Gastrocnemius medialis (tissue), 4 donors: ENCODE measurements at regions not wholly inside any gene's neighbourhood (a gene's known extent, or its start where the extent isn't known, plus 50 kb on each side); places are given as distances from the start of the nearest gene placed in this dataset.
"Not testable (repeated sequence)": the region's sequence is repeated elsewhere in the genome, so short reads cannot be mapped to it uniquely, and the experiment has no call there.

ENCODE experiments used
- ATAC-seq, 2 donors: fragments of 150-250 bp; one replicate each; pipeline ENCODE4 v1.9.1; 2016
- DNase-seq, 2 donors: peaks; one replicate each; pipeline ENCODE4 v3.0.0-alpha.2; 2019
- H3K27ac ChIP-seq, 4 donors: fragments of 200-600 bp; sonication (generic); 1 replicate in 1 of 4; 2 replicates in 3 of 4; pipeline ENCODE4 v1.5.1; 2016 to 2018; ENCODE audit warnings: mild to moderate bottlenecking in 2 of 4, moderate library complexity in 1 of 4
- H3K27me3 ChIP-seq, 3 donors: fragments of 200-600 bp; sonication (generic) in 2 of 3; 1 replicate in 1 of 3; 2 replicates in 2 of 3; pipeline versions ENCODE4 v1.5.1 to v1.6.0; 2016 to 2019; ENCODE audit warnings: mild to moderate bottlenecking in 1 of 3, moderate library complexity in 1 of 3
- H3K36me3 ChIP-seq, 2 donors: fragments of 200-600 bp; sonication (generic) in 1 of 2; one replicate each; pipeline ENCODE4 v1.5.1; 2017 to 2018
- H3K4me1 ChIP-seq, 2 donors: fragments of 200-600 bp; sonication (generic) in 1 of 2; one replicate each; pipeline ENCODE4 v1.5.1; 2016 to 2017; ENCODE audit warnings: mild to moderate bottlenecking in 2 of 2
- H3K4me3 ChIP-seq, 4 donors: fragments of 200-600 bp; sonication (generic) in 3 of 4; 1 replicate in 1 of 4; 2 replicates in 3 of 4; pipeline ENCODE4 v1.5.1; 2016 to 2019; ENCODE audit warnings: mild to moderate bottlenecking in 2 of 4
- H3K9me3 ChIP-seq, 3 donors: fragments of 200-600 bp; sonication (generic) in 2 of 3; 1 replicate in 1 of 3; 2 replicates in 2 of 3; pipeline ENCODE4 v1.5.1; 2016 to 2019
- POLR2A ChIP-seq, 2 donors: fragments of 450-650 bp; IDR thresholded peaks; one replicate each; pipeline ENCODE4 v1.6.1; 2017; ENCODE audit warnings: antibody characterized with exemption in 2 of 2, mild to moderate bottlenecking in 2 of 2, moderate library complexity in 2 of 2
- in situ Hi-C, 4 donors: fragments of 200-750 bp; cut with MboI; loops; one replicate each; pipeline versions ENCODE4 v1.15.0 to v1.8.0; 2017; ENCODE audit warnings: low sequenced_read_pairs in 4 of 4
- intact Hi-C: fragments of 100-400 bp; cut with DNase I; formaldehyde crosslinking; loops from one replicate; pipeline ENCODE4 v1.15.1; 2023; ENCODE audit warnings: low total_unique reads
- TF ChIP-seq, protein P1 (sequence below), 5 experiments: fragments of 450-650 bp in 3 of 5; fragments of 200-600 bp in 2 of 5; sonication (generic) in 2 of 5; IDR thresholded peaks in 4 of 5; conservative IDR thresholded peaks in 1 of 5; 1 replicate in 4 of 5; 2 replicates in 1 of 5; pipeline ENCODE4 v1.5.1; 2016 to 2019; ENCODE audit warnings: antibody characterized with exemption in 5 of 5, mild to moderate bottlenecking in 3 of 5, moderate library complexity in 3 of 5

DNA sequence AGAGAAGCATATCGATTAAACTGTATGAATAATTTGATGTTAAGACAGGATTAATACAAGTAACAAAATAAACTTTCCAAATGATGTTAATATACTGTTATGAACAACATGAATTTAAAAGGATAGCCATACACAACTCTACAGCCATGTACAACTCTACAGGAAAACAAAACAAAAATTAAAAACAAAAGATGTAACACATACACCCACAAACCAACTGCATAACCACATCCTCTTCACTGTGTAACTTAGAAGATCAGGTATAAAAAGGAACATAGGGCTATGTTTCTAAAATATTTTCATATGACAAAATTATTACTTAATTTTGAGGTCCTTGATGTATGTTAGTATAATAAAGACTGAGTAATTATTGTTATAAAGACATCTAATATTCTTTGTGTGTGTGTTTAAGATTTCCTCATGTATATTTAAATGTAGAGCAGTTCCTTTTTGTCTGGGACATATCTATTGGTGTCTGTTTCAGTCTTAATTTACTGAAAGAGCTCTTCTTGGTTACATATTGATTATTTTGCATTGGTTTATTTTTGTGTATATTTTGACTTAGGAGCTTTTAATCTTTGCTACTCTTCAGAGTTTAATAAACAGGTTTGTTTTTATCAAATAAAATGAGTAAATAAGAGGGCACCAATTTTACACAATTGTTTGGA, 966.8 kb upstream of the CTNND2 start:
- intact Hi-C loops, result no loop called here
- DNase-seq (no peak), ATAC-seq (no peak)
- Histone ChIP-seq H3K4me3 (no peak overlapping the region), H3K36me3 (no peaks in the 10 kb centered on the region), H3K27ac (no peak overlapping the region), H3K27me3 (no peaks in the 10 kb centered on the region), H3K9me3 (no peaks in the 10 kb centered on the region), H3K4me1 (no peaks in the 10 kb centered on the region)
- TF ChIP-seq, protein P1, sequence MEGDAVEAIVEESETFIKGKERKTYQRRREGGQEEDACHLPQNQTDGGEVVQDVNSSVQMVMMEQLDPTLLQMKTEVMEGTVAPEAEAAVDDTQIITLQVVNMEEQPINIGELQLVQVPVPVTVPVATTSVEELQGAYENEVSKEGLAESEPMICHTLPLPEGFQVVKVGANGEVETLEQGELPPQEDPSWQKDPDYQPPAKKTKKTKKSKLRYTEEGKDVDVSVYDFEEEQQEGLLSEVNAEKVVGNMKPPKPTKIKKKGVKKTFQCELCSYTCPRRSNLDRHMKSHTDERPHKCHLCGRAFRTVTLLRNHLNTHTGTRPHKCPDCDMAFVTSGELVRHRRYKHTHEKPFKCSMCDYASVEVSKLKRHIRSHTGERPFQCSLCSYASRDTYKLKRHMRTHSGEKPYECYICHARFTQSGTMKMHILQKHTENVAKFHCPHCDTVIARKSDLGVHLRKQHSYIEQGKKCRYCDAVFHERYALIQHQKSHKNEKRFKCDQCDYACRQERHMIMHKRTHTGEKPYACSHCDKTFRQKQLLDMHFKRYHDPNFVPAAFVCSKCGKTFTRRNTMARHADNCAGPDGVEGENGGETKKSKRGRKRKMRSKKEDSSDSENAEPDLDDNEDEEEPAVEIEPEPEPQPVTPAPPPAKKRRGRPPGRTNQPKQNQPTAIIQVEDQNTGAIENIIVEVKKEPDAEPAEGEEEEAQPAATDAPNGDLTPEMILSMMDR (IDR thresholded peaks at IDR 0.05 in 4 of 5, conservative IDR thresholded peaks at IDR 0.05 in 1 of 5), result no peak
- no peak for TF ChIP-seq POLR2A (IDR thresholded peaks at IDR 0.05)
- in situ Hi-C loops, result no loop called here

DNA sequence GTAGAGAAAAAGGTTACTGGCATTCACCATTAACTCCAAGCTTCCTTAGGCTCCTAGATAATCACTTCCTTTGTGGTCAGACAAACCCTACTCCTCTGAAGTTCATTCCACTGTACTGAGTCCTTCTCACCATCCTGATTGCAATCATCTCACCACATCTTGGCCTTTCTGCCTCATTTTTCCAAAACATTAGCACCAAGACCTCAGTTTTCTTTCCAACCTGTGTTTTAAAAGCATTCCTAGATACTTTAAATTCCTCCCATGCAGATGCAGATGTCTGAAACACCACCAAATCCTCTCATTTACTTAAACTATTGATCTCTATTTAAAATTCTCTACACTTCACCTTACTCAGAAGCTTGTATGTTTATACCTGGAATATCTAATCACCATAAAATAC, 961.3 kb upstream of the CTNND2 start:
- intact Hi-C loops, result no loop called here
- H3K36me3 ChIP-seq, result no peaks in the 10 kb centered on the region
- no peaks in the 10 kb centered on the region for H3K9me3 ChIP-seq
- TF ChIP-seq, protein P1 (IDR thresholded peaks at IDR 0.05 in 4 of 5, conservative IDR thresholded peaks at IDR 0.05 in 1 of 5), result no peak
- TF ChIP-seq POLR2A (IDR thresholded peaks at IDR 0.05), result no peak
- H3K27ac ChIP-seq, result no peak overlapping the region
- no peak for DNase-seq
- in situ Hi-C loops, result no loop called here
- H3K4me1 ChIP-seq, result no peaks in the 10 kb centered on the region
- no peak for ATAC-seq
- H3K4me3 ChIP-seq, result no peak overlapping the region
- no peaks in the 10 kb centered on the region for H3K27me3 ChIP-seq

DNA sequence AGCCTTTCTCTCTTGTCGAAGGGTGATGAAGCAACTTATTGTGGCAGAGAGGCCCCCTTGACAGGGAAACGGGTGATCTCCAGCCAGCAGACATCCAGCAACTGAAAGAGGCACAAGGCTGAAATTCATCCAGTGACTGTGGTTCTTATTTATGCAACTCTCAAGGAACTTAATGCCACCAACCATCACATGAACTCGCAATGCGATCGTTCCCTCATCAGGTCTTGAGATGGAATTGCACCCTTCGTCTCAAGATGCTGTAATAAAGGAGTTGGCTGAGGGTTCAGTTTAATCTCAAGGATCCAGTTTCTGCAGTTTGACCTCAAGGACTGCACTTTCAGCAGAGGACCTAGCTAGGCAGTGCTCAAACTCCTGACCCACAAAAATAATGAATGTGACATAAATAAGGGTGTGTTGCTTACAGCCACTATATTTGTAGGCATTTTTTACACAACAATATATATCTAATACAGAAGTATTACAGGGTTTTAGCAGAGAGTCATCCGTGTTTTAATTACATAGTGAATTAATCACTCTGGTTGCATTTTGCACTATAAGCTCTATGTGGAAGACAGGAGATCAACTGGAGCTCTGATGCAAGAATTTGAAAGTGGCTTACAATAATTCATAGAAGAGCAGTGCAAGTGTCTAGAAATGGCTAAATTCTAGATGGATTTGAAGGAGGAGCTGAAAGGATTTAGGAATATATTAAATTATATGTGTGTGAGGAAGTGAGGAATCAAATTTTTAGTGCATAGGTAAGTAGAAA, 957.8 kb upstream of the CTNND2 start:
- DNase-seq (no peak), ATAC-seq (no peak)
- H3K36me3 ChIP-seq, result no peaks in the 10 kb centered on the region
- intact Hi-C loops (no loop called here), in situ Hi-C loops (no loop called here)
- H3K4me1 ChIP-seq, result no peaks in the 10 kb centered on the region
- no peak overlapping the region for H3K4me3 ChIP-seq
- H3K27me3 ChIP-seq, result no peaks in the 10 kb centered on the region
- no peak overlapping the region for H3K27ac ChIP-seq
- TF ChIP-seq POLR2A (IDR thresholded peaks at IDR 0.05), result no peak
- TF ChIP-seq, protein P1 (IDR thresholded peaks at IDR 0.05 in 4 of 5, conservative IDR thresholded peaks at IDR 0.05 in 1 of 5), result no peak
- H3K9me3 ChIP-seq, result no peaks in the 10 kb centered on the region

DNA sequence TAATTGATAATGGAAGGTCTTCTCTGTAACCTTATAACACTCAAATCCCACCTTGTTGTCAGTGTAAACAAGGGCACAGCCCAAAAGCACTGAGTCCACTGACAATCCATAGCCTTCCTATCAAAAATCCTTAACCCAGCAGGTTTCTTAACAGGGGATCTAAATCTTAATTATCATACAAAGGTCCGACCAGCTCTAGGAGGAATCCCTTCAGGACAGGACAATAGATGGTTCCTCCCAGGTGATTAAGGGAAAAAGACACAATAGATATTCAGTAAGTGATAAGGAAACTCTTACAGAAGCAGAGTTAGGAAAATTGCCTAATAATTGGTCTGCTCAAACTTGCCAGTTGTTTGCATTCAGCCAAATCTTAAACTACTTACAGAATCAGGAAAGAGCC, 951.9 kb upstream of the CTNND2 start:
- H3K36me3 ChIP-seq, H3K27me3 ChIP-seq, H3K9me3 ChIP-seq, ATAC-seq, H3K27ac ChIP-seq, intact Hi-C loops, in situ Hi-C loops, H3K4me3 ChIP-seq, DNase-seq, H3K4me1 ChIP-seq: not testable (repeated sequence)

DNA sequence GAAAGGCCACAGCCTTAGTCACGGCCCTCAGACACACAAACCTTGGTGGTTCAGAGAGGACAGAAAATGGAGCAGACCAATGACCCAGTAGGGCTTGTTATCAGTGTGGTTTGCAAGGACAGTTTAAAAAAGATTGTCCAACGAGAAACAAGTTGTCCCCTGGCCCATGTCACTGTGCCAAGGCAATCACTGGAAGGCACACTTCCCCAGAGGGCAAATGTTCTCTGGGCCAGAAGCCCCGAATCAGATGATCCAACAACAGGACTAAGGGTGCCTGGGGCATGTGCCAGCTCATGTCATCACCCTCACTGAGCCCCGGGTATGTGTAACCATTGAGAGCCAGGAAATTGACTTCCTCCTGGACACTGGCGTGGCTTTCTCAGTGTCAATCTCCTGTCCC, 950.1 kb upstream of the CTNND2 start:
- in situ Hi-C loops (no loop called here), intact Hi-C loops (no loop called here)
- TF ChIP-seq POLR2A (IDR thresholded peaks at IDR 0.05), result no peak
- TF ChIP-seq, protein P1 (IDR thresholded peaks at IDR 0.05 in 4 of 5, conservative IDR thresholded peaks at IDR 0.05 in 1 of 5), result no peak
- H3K9me3 ChIP-seq, result no peaks in the 10 kb centered on the region
- H3K4me1 ChIP-seq, result no peaks in the 10 kb centered on the region
- no peak for DNase-seq
- H3K27ac ChIP-seq, result no peak overlapping the region
- H3K27me3 ChIP-seq, result no peaks in the 10 kb centered on the region
- H3K36me3 ChIP-seq, result no peaks in the 10 kb centered on the region
- no peak for ATAC-seq
- H3K4me3 ChIP-seq, result no peak overlapping the region
